ENCODE measurements at regions not wholly inside any gene's neighbourhood (a gene's known extent, or its start where the extent isn't known, plus 50 kb on each side); places are given as distances from the start of the nearest gene placed in this dataset.
"Not testable (repeated sequence)": the region's sequence is repeated elsewhere in the genome, so short reads cannot be mapped to it uniquely, and the experiment has no call there.

- DNase-seq: no peak
- H3K4me1 Mint-ChIP-seq: no peaks in the 10 kb centered on the region
- Histone ChIP-seq H3K4me1 (ENCODE audit: insufficient read depth, low read length) (no peaks in the 10 kb centered on the region), H3K27me3 (ENCODE audit: insufficient read depth, low read length, poor library complexity, severe bottlenecking) (no peaks in the 10 kb centered on the region), H3K9me3 (ENCODE audit: low read length) (no peaks in the 10 kb centered on the region), H3K4me3 (ENCODE audit: low read length) (no peak overlapping the region), H3K36me3 (ENCODE audit: insufficient read depth, low read length) (no peaks in the 10 kb centered on the region), H3K27ac (ENCODE audit: low read depth, low read length) (no peak overlapping the region)
- no peak overlapping the region for H3K4me3 Mint-ChIP-seq
- ChIA-PET CTCF (no interaction called here), POLR2A (no interaction called here)
- no peaks in the 10 kb centered on the region for H3K27me3 Mint-ChIP-seq
- no peak overlapping the region for H3K27ac Mint-ChIP-seq
- H3K9me3 Mint-ChIP-seq: peaks cover 0 to 25% (median 1%) of the 10 kb centered on the region in 5 donors
- no peaks in the 10 kb centered on the region for H3K36me3 Mint-ChIP-seq
Observed at GRCh38 chr4:130722361-130722760, 1626.4 kb downstream of the C4orf33 start.

- Mint-ChIP-seq H3K4me1 (no peaks in the 10 kb centered on the region), H3K27ac (no peak overlapping the region), H3K36me3 (no peaks in the 10 kb centered on the region), H3K9me3 (peaks cover 0 to 27% (median 10%) of the 10 kb centered on the region in 5 donors), H3K27me3 (no peaks in the 10 kb centered on the region), H3K4me3 (no peak overlapping the region)
- no peaks in the 10 kb centered on the region for H3K27me3 ChIP-seq (ENCODE audit: insufficient read depth, low read length, poor library complexity, severe bottlenecking)
- no peak overlapping the region for H3K4me3 ChIP-seq (ENCODE audit: low read length)
- H3K9me3 ChIP-seq (ENCODE audit: low read length): no peaks in the 10 kb centered on the region
- ChIA-PET CTCF (no interaction called here), POLR2A (no interaction called here)
- no peak overlapping the region for H3K27ac ChIP-seq (ENCODE audit: low read depth, low read length)
- H3K36me3 ChIP-seq (ENCODE audit: insufficient read depth, low read length): no peaks in the 10 kb centered on the region
- no peak for DNase-seq
- no peaks in the 10 kb centered on the region for H3K4me1 ChIP-seq (ENCODE audit: insufficient read depth, low read length)
Observed at GRCh38 chr4:130736436-130737185, 1640.7 kb downstream of the C4orf33 start.

- no peak overlapping the region for H3K27ac Mint-ChIP-seq
- no peak overlapping the region for H3K4me3 ChIP-seq (ENCODE audit: low read length)
- peaks cover 0 to 38% (median 9%) of the 10 kb centered on the region in 5 donors for H3K9me3 Mint-ChIP-seq
- no peaks in the 10 kb centered on the region for H3K27me3 Mint-ChIP-seq
- no peak for DNase-seq
- ChIA-PET POLR2A (no interaction called here), CTCF (no interaction called here)
- no peaks in the 10 kb centered on the region for H3K9me3 ChIP-seq (ENCODE audit: low read length)
- H3K27me3 ChIP-seq (ENCODE audit: insufficient read depth, low read length, poor library complexity, severe bottlenecking): no peaks in the 10 kb centered on the region
- no peak overlapping the region for H3K4me3 Mint-ChIP-seq
- H3K27ac ChIP-seq (ENCODE audit: low read depth, low read length): no peak overlapping the region
- H3K36me3 ChIP-seq (ENCODE audit: insufficient read depth, low read length): no peaks in the 10 kb centered on the region
- no peaks in the 10 kb centered on the region for H3K36me3 Mint-ChIP-seq
- H3K4me1 Mint-ChIP-seq: no peaks in the 10 kb centered on the region
- H3K4me1 ChIP-seq (ENCODE audit: insufficient read depth, low read length): no peaks in the 10 kb centered on the region
Observed at GRCh38 chr4:130738233-130738632, 1642.3 kb downstream of the C4orf33 start.

GRCh38 chr4:130747842-130748241, 1651.9 kb downstream of the C4orf33 start:
- Histone ChIP-seq H3K4me1 (ENCODE audit: insufficient read depth, low read length) (no peaks in the 10 kb centered on the region), H3K27me3 (ENCODE audit: insufficient read depth, low read length, poor library complexity, severe bottlenecking) (no peaks in the 10 kb centered on the region), H3K36me3 (ENCODE audit: insufficient read depth, low read length) (no peaks in the 10 kb centered on the region), H3K27ac (ENCODE audit: low read depth, low read length) (no peak overlapping the region), H3K9me3 (ENCODE audit: low read length) (no peaks in the 10 kb centered on the region), H3K4me3 (ENCODE audit: low read length) (no peak overlapping the region)
- H3K36me3 Mint-ChIP-seq: no peaks in the 10 kb centered on the region
- ChIA-PET POLR2A (no interaction called here), CTCF (no interaction called here)
- H3K27ac Mint-ChIP-seq: no peak overlapping the region
- H3K4me3 Mint-ChIP-seq: no peak overlapping the region
- H3K9me3 Mint-ChIP-seq: peaks cover 0 to 18% (median 5%) of the 10 kb centered on the region in 5 donors
- H3K27me3 Mint-ChIP-seq: no peaks in the 10 kb centered on the region
- H3K4me1 Mint-ChIP-seq: no peaks in the 10 kb centered on the region
- DNase-seq: no peak

- Mint-ChIP-seq H3K36me3 (no peaks in the 10 kb centered on the region), H3K27me3 (no peaks in the 10 kb centered on the region), H3K27ac (no peak overlapping the region), H3K9me3 (peaks cover 2 to 15% (median 3%) of the 10 kb centered on the region in 5 donors), H3K4me1 (no peaks in the 10 kb centered on the region), H3K4me3 (no peak overlapping the region)
- no peak for DNase-seq
- CTCF ChIA-PET: no interaction called here
- Histone ChIP-seq H3K27me3 (ENCODE audit: insufficient read depth, low read length, poor library complexity, severe bottlenecking) (no peaks in the 10 kb centered on the region), H3K27ac (ENCODE audit: low read depth, low read length) (no peak overlapping the region), H3K4me3 (ENCODE audit: low read length) (no peak overlapping the region), H3K9me3 (ENCODE audit: low read length) (no peaks in the 10 kb centered on the region), H3K36me3 (ENCODE audit: insufficient read depth, low read length) (no peaks in the 10 kb centered on the region), H3K4me1 (ENCODE audit: insufficient read depth, low read length) (no peaks in the 10 kb centered on the region)
- POLR2A ChIA-PET: no interaction called here
Observed at GRCh38 chr4:130753926-130754325, 1658.0 kb downstream of the C4orf33 start.

- POLR2A ChIA-PET: no interaction called here
- H3K27ac ChIP-seq (ENCODE audit: low read depth, low read length): no peak overlapping the region
Observed at GRCh38 chr4:130760246-130760645, 1664.3 kb downstream of the C4orf33 start.

GRCh38 chr4:130767384-130767783, 1671.4 kb downstream of the C4orf33 start:
- DNase-seq; H3K9me3 ChIP-seq (ENCODE audit: low read length); H3K27me3 Mint-ChIP-seq; H3K27ac Mint-ChIP-seq; H3K4me1 Mint-ChIP-seq; POLR2A ChIA-PET; H3K4me3 ChIP-seq (ENCODE audit: low read length); H3K4me1 ChIP-seq (ENCODE audit: insufficient read depth, low read length); H3K4me3 Mint-ChIP-seq; H3K36me3 Mint-ChIP-seq; H3K36me3 ChIP-seq (ENCODE audit: insufficient read depth, low read length); H3K27me3 ChIP-seq (ENCODE audit: insufficient read depth, low read length, poor library complexity, severe bottlenecking); H3K27ac ChIP-seq (ENCODE audit: low read depth, low read length); CTCF ChIA-PET: not testable (repeated sequence)
- peaks cover 6 to 18% (median 12%) of the 10 kb centered on the region in 5 donors for H3K9me3 Mint-ChIP-seq

More at GRCh38 chr4:130760246-130760645, 1664.3 kb downstream of the C4orf33 start:
- Mint-ChIP-seq H3K27ac (no peak overlapping the region), H3K9me3 (peaks cover 0 to 16% (median 2%) of the 10 kb centered on the region in 5 donors), H3K27me3 (no peaks in the 10 kb centered on the region), H3K4me1 (no peaks in the 10 kb centered on the region), H3K4me3 (no peak overlapping the region), H3K36me3 (no peaks in the 10 kb centered on the region)
- Histone ChIP-seq H3K9me3 (ENCODE audit: low read length) (no peaks in the 10 kb centered on the region), H3K4me1 (ENCODE audit: insufficient read depth, low read length) (no peaks in the 10 kb centered on the region), H3K4me3 (ENCODE audit: low read length) (no peak overlapping the region), H3K27me3 (ENCODE audit: insufficient read depth, low read length, poor library complexity, severe bottlenecking) (no peaks in the 10 kb centered on the region), H3K36me3 (ENCODE audit: insufficient read depth, low read length) (no peaks in the 10 kb centered on the region)
- DNase-seq: no peak
- CTCF ChIA-PET: no interaction called here

- H3K4me3 Mint-ChIP-seq; H3K36me3 Mint-ChIP-seq; H3K4me3 ChIP-seq (ENCODE audit: low read length); H3K27ac Mint-ChIP-seq; H3K27me3 ChIP-seq (ENCODE audit: insufficient read depth, low read length, poor library complexity, severe bottlenecking); POLR2A ChIA-PET; H3K4me1 ChIP-seq (ENCODE audit: insufficient read depth, low read length); DNase-seq; H3K9me3 ChIP-seq (ENCODE audit: low read length); H3K27me3 Mint-ChIP-seq; H3K4me1 Mint-ChIP-seq; CTCF ChIA-PET; H3K36me3 ChIP-seq (ENCODE audit: insufficient read depth, low read length); H3K27ac ChIP-seq (ENCODE audit: low read depth, low read length): not testable (repeated sequence)
- peaks cover 10 to 28% (median 14%) of the 10 kb centered on the region in 5 donors for H3K9me3 Mint-ChIP-seq
Observed at GRCh38 chr4:130772966-130773365, 1677.0 kb downstream of the C4orf33 start.

All from CD8-positive, alpha-beta memory T cell (primary cell).